HCT116 (cell line): ENCODE measurements at regions not wholly inside any gene's neighbourhood (a gene's known extent, or its start where the extent isn't known, plus 50 kb on each side); places are given as distances from the start of the nearest gene placed in this dataset.

Experiments used
- ATAC-seq: fragments of 200-7000 bp; cut with Tn5 transposase; 2 replicates; pipeline ENCODE4 v1.9.1; 2020; ENCODE audit warnings: mild to moderate bottlenecking, moderate library complexity
- BruUV-seq: library from RNA; stranded (reverse); fragments of 400-500 nt; replicated peaks from 2 replicates; lab custom pipeline; 2021; lab: Mats Ljungman, UMichigan
- CTCF ChIA-PET: fragments of 300-600 bp; sonication (Branson Sonifier 250); formaldehyde crosslinking; loops from one replicate; lab custom pipeline; 2021; ENCODE audit warnings: antibody characterized with exemption; lab: Charles Lee
- POLR2A ChIA-PET: fragments of 300-600, 350-600 bp; sonication (Branson Sonifier 250); formaldehyde crosslinking; loops from one replicate; lab custom pipeline; 2021; ENCODE audit warnings: antibody characterized with exemption; lab: Charles Lee
- RAD21 ChIA-PET, 2 experiments: fragments of 300-600 bp; sonication (Branson Sonifier 250); formaldehyde crosslinking; loops; one replicate each; lab custom pipeline; 2023; ENCODE audit warnings: low total read pairs in 2 of 2; ENCODE audit not compliant: uncharacterized antibody in 2 of 2, unreplicated experiment in 2 of 2, low non-redundant PET in 1 of 2; lab: Charles Lee
- DNase-seq: peaks from one replicate; pipeline ENCODE4 v3.0.0-alpha.2; 2010; ENCODE audit warnings: low read depth, low spot score
- H2AFZ ChIP-seq: fragments of 200-600 bp; shearing (Covaris generic), sonication (generic); 2 replicates; pipeline ENCODE4 v1.6.1; 2017; ENCODE audit warnings: low read depth, mixed run types, mixed read lengths, antibody characterized with exemption, low read length; ENCODE audit not compliant: poor library complexity, severe bottlenecking
- H3K27ac ChIP-seq: 2 replicates; pipeline ENCODE4 v1.5.1; 2012; ENCODE audit warnings: low read depth, low read length
- H3K27me3 ChIP-seq: fragments of 200-600 bp; sonication (generic); 2 replicates; pipeline ENCODE4 v1.6.1; 2016; ENCODE audit warnings: mixed run types, low read length, mixed read lengths; ENCODE audit not compliant: insufficient read depth
- H3K36me3 ChIP-seq, 2 experiments: fragments of 200-500 bp in 1 of 2; fragments of 200-600 bp in 1 of 2; sonication (Bioruptor generic) in 1 of 2; sonication (generic) in 1 of 2; 2 replicates each; pipeline versions ENCODE4 v1.5.1 to v1.6.1; 2014 to 2016; ENCODE audit warnings: low read length in 2 of 2, inconsistent platforms in 1 of 2, mixed read lengths in 1 of 2, mixed run types in 1 of 2; ENCODE audit not compliant: insufficient read depth in 2 of 2, control insufficient read depth in 1 of 2
- H3K4me1 ChIP-seq, 2 experiments: fragments of 200-600 bp in 1 of 2; sonication (generic) in 1 of 2; 2 replicates each; pipeline versions ENCODE4 v1.5.1 to v1.6.1; 2012 to 2017; ENCODE audit warnings: low read length in 2 of 2, inconsistent platforms in 1 of 2, mild to moderate bottlenecking in 1 of 2, mixed read lengths in 1 of 2, mixed run types in 1 of 2, moderate library complexity in 1 of 2; ENCODE audit not compliant: insufficient read depth in 2 of 2, control insufficient read depth in 1 of 2
- H3K4me2 ChIP-seq: fragments of 200-600 bp; sonication (generic); 2 replicates; pipeline ENCODE4 v1.6.1; 2017; ENCODE audit warnings: mixed run types, low read length, mixed read lengths
- H3K4me3 ChIP-seq, 2 experiments: fragments of 200-600 bp in 1 of 2; sonication (generic) in 1 of 2; replicated peaks in 1 of 2; 2 replicates each; pipeline ENCODE4 v1.5.1; 2011 to 2016; ENCODE audit warnings: low read length in 2 of 2, control low read depth in 1 of 2, low read depth in 1 of 2, mild to moderate bottlenecking in 1 of 2, mixed read lengths in 1 of 2, mixed run types in 1 of 2
- H3K79me2 ChIP-seq: fragments of 200-600 bp; sonication (generic); 2 replicates; pipeline ENCODE4 v1.6.1; 2017; ENCODE audit warnings: mild to moderate bottlenecking, mixed run types, low read length, moderate library complexity, mixed read lengths; ENCODE audit not compliant: insufficient read depth
- H3K9ac ChIP-seq: fragments of 200-600 bp; sonication (generic); 2 replicates; pipeline ENCODE4 v1.6.1; 2016; ENCODE audit warnings: low read length, mixed read lengths
- H3K9me2 ChIP-seq: fragments of 200-600 bp; sonication (generic), shearing (Covaris generic); 2 replicates; pipeline ENCODE4 v1.6.1; 2017; ENCODE audit warnings: mixed run types, mild to moderate bottlenecking, moderate library complexity; ENCODE audit not compliant: insufficient read depth
- H3K9me3 ChIP-seq, 2 experiments: fragments of 200-500 bp in 1 of 2; fragments of 200-600 bp in 1 of 2; sonication (Bioruptor generic) in 1 of 2; sonication (generic) in 1 of 2; 2 replicates each; pipeline ENCODE4 v1.6.1; 2014 to 2017; ENCODE audit warnings: low read length in 2 of 2, mixed read lengths in 2 of 2, inconsistent platforms in 1 of 2, low read depth in 1 of 2, mild to moderate bottlenecking in 1 of 2, mixed run types in 1 of 2, moderate library complexity in 1 of 2; ENCODE audit not compliant: control insufficient read depth in 1 of 2, insufficient read depth in 1 of 2
- H4K20me1 ChIP-seq: fragments of 200-600 bp; sonication (generic), shearing (Covaris generic); 2 replicates; pipeline ENCODE4 v1.6.1; 2017; ENCODE audit warnings: mixed run types, mild to moderate bottlenecking, moderate library complexity; ENCODE audit not compliant: insufficient read depth
- CEBPB ChIP-seq: IDR thresholded peaks from 2 replicates; pipeline ENCODE4 v1.6.1; 2012; ENCODE audit warnings: low read depth
- EGR1 ChIP-seq: IDR thresholded peaks from 2 replicates; pipeline ENCODE4 v1.6.1; 2012; ENCODE audit warnings: low read depth
- ELF1 ChIP-seq: IDR thresholded peaks from 2 replicates; pipeline ENCODE4 v1.6.1; 2012; ENCODE audit warnings: low read depth, borderline replicate concordance
- EZH2phosphoT487 ChIP-seq: fragments of 200-600 bp; IDR thresholded peaks from 2 replicates; pipeline ENCODE4 v1.6.1; 2018; ENCODE audit warnings: antibody characterized with exemption, borderline replicate concordance
- FOSL1 ChIP-seq: IDR thresholded peaks from 2 replicates; pipeline ENCODE4 v1.6.1; 2012; ENCODE audit warnings: low read depth
- POLR2A ChIP-seq: IDR thresholded peaks from 2 replicates; pipeline ENCODE4 v1.7.0; 2011; ENCODE audit warnings: borderline replicate concordance; ENCODE audit not compliant: insufficient read depth, insufficient read length; ENCODE audit errors: extremely low read depth
- RAD21 ChIP-seq: IDR thresholded peaks from 2 replicates; pipeline ENCODE4 v1.6.1; 2012; ENCODE audit warnings: low read depth, mild to moderate bottlenecking
- SIN3A ChIP-seq: IDR thresholded peaks from 2 replicates; pipeline ENCODE4 v1.6.1; 2012; ENCODE audit warnings: low read depth
- SRF ChIP-seq: IDR thresholded peaks from 2 replicates; pipeline ENCODE4 v1.6.1; 2012; ENCODE audit warnings: low read depth
- ZFX ChIP-seq: fragments of 450-650 bp; IDR thresholded peaks from 2 replicates; pipeline ENCODE4 v1.6.1; 2017
- ZNF274 ChIP-seq: fragments of 200-500 bp; sonication (Bioruptor generic); IDR thresholded peaks from 2 replicates; pipeline ENCODE4 v1.6.1; 2014; ENCODE audit warnings: mild to moderate bottlenecking, low read depth, low read length, inconsistent platforms
- intact Hi-C: fragments of 100-400 bp; cut with micrococcal nuclease; formaldehyde crosslinking; loops from 2 replicates; pipeline ENCODE4 v1.10.0; 2022
- TF ChIP-seq, protein P1 (sequence below): IDR thresholded peaks from 2 replicates; pipeline ENCODE4 v1.6.1; 2011; ENCODE audit warnings: mild to moderate bottlenecking, low read length, moderate library complexity; ENCODE audit not compliant: insufficient replicate concordance; ENCODE audit errors: extremely low read depth
- TF ChIP-seq, protein P2 (sequence below): IDR thresholded peaks from 2 replicates; pipeline ENCODE4 v1.6.1; 2012
- TF ChIP-seq, protein P3 (sequence below), 3 experiments: fragments of 200-600 bp in 1 of 3; sonication (generic) in 1 of 3; IDR thresholded peaks in 2 of 3; conservative IDR thresholded peaks in 1 of 3; 2 replicates each; pipeline ENCODE4 v1.5.1; 2012 to 2017; ENCODE audit warnings: low read depth in 2 of 3, low read length in 2 of 3, antibody characterized with exemption in 1 of 3, borderline replicate concordance in 1 of 3, control low read depth in 1 of 3, mild to moderate bottlenecking in 1 of 3, mixed read lengths in 1 of 3, mixed run types in 1 of 3, moderate library complexity in 1 of 3; ENCODE audit not compliant: insufficient read depth in 1 of 3

DNA sequence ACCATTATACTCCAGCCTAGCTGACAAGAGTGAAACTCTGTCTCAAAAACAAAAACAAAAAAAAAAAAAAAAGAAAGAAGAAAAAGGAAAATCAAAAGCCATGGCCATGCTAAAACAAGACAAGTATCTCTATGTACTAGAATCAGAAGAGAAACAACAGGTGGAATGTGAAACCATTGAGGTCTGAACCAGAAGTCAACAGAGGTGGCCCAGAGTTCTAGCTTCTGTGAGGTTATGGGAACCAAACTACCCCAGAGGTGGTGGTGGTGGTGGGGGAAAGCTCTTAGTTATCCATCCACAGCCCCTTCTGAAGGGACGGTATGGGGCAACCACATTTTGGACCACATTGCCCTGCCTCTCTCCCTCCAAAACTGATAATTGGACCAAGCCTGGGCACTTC, 59.5 kb upstream of the ZNF366 start (continued):
- TF ChIP-seq, protein P1, sequence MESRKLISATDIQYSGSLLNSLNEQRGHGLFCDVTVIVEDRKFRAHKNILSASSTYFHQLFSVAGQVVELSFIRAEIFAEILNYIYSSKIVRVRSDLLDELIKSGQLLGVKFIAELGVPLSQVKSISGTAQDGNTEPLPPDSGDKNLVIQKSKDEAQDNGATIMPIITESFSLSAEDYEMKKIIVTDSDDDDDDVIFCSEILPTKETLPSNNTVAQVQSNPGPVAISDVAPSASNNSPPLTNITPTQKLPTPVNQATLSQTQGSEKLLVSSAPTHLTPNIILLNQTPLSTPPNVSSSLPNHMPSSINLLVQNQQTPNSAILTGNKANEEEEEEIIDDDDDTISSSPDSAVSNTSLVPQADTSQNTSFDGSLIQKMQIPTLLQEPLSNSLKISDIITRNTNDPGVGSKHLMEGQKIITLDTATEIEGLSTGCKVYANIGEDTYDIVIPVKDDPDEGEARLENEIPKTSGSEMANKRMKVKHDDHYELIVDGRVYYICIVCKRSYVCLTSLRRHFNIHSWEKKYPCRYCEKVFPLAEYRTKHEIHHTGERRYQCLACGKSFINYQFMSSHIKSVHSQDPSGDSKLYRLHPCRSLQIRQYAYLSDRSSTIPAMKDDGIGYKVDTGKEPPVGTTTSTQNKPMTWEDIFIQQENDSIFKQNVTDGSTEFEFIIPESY, result no peak
- TF ChIP-seq EZH2phosphoT487 (no peak), CEBPB (no peak)
- TF ChIP-seq, all 23 proteins: peak for 0

DNA sequence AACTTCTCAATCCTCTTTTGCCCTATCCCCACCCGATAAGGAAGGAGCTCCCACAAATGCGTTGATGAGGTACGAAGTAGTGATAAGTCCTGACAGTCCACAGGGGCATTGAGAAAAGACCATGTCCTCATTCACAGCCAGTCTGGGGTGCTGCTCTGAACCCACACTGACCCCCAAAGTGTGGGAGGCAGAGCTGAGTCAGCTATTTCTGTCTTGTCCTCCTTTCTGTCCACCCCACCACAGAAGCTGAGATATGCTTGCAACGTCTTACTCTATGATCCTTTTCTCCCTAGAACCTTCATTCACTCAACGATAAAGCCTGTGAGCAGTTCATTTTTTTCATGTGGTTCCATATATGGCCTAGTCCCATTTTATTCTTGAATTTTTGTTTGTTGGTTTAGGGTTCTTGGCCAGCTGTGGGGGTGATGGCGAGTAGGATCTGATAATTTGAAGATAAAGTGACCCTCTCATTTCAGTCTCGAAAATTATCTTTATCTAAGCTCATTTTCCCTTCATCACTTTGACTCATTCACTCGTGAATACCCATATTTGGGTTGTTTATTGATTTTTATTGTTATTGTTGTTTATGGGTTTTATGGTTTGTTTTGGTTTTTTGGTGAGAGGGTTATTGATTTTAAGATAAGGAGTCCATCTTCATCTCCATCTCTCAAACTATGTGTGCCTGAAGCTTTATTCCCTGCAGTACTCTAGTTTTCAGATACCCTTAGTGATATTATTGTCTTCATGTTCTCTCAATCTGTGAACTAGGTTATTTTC, 58.5 kb upstream of the ZNF366 start:
- no peak for ATAC-seq
- H3K9ac ChIP-seq, result no peak overlapping the region
- no TSS peak for BruUV-seq
- no peaks in the 10 kb centered on the region for H4K20me1 ChIP-seq
- no peak overlapping the region for H3K4me3 ChIP-seq
- no peak overlapping the region for H2AFZ ChIP-seq
- ChIA-PET CTCF (no interaction called here), RAD21 (no interaction called here), POLR2A (no interaction called here)
- H3K4me2 ChIP-seq, result no peak overlapping the region
- H3K79me2 ChIP-seq, result no peaks in the 10 kb centered on the region
- no peaks in the 10 kb centered on the region for H3K36me3 ChIP-seq
- intact Hi-C loops, result no loop called here
- no peak overlapping the region for H3K27ac ChIP-seq
- TF ChIP-seq SRF (no peak), POLR2A (no peak), RAD21 (no peak), CEBPB (no peak), ELF1 (no peak), ZNF274 (no peak), SIN3A (no peak), ZFX (no peak), EGR1 (no peak), FOSL1 (no peak)
- TF ChIP-seq, protein P2, sequence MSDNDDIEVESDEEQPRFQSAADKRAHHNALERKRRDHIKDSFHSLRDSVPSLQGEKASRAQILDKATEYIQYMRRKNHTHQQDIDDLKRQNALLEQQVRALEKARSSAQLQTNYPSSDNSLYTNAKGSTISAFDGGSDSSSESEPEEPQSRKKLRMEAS, result no peak
- TF ChIP-seq, protein P3, sequence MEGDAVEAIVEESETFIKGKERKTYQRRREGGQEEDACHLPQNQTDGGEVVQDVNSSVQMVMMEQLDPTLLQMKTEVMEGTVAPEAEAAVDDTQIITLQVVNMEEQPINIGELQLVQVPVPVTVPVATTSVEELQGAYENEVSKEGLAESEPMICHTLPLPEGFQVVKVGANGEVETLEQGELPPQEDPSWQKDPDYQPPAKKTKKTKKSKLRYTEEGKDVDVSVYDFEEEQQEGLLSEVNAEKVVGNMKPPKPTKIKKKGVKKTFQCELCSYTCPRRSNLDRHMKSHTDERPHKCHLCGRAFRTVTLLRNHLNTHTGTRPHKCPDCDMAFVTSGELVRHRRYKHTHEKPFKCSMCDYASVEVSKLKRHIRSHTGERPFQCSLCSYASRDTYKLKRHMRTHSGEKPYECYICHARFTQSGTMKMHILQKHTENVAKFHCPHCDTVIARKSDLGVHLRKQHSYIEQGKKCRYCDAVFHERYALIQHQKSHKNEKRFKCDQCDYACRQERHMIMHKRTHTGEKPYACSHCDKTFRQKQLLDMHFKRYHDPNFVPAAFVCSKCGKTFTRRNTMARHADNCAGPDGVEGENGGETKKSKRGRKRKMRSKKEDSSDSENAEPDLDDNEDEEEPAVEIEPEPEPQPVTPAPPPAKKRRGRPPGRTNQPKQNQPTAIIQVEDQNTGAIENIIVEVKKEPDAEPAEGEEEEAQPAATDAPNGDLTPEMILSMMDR (IDR thresholded peaks at IDR 0.05 in 2 of 3, conservative IDR thresholded peaks at IDR 0.05 in 1 of 3; ENCODE audit: borderline replicate concordance in 1 of 3, insufficient read depth in 1 of 3, low read depth in 2 of 3, low read length in 2 of 3), result no peak
- no peaks in the 10 kb centered on the region for H3K4me1 ChIP-seq
- no peak for DNase-seq
- H3K27me3 ChIP-seq, result no peaks in the 10 kb centered on the region
- H3K9me3 ChIP-seq, result no peaks in the 10 kb centered on the region
- no peaks in the 10 kb centered on the region for H3K9me2 ChIP-seq
